ENCODE measurements at regions not wholly inside any gene's neighbourhood (a gene's known extent, or its start where the extent isn't known, plus 50 kb on each side); places are given as distances from the start of the nearest gene placed in this dataset.

- TF ChIP-seq CTCF (IDR thresholded peaks at IDR 0.05; ENCODE audit: poor library complexity): no peak
- no peak for TF ChIP-seq EZH2 (IDR thresholded peaks at IDR 0.05; ENCODE audit: borderline replicate concordance)
- no peak for TF ChIP-seq EZH2phosphoT487 (IDR thresholded peaks at IDR 0.05; ENCODE audit: low read depth, severe bottlenecking, unreplicated experiment)
Measured at GRCh38 chr13:108560093-108560492, 69.3 kb upstream of the MYO16 start.
